ENCODE measurements at regions not wholly inside any gene's neighbourhood (a gene's known extent, or its start where the extent isn't known, plus 50 kb on each side); places are given as distances from the start of the nearest gene placed in this dataset.

GRCh38 chr9:91145496-91145895 is 216.2 kb downstream of the AUH start:
- Histone ChIP-seq H3K27me3 (ENCODE audit: control insufficient read depth, insufficient read depth, low read length) (no peaks in the 10 kb centered on the region), H3K4me1 (ENCODE audit: control insufficient read depth, insufficient read depth, low read length) (peaks cover 4% of the 10 kb centered on the region), H3K36me3 (ENCODE audit: control insufficient read depth, insufficient read depth, low read length) (no peaks in the 10 kb centered on the region), H3K9ac (ENCODE audit: low read length) (no peak overlapping the region), H3K27ac (ENCODE audit: low read depth, low read length) (no peak overlapping the region), H3K4me3 (ENCODE audit: low read length) (no peak overlapping the region)

- H3K4me3 ChIP-seq (ENCODE audit: low read length): no peak overlapping the region
- peaks cover 2% of the 10 kb centered on the region for H3K4me1 ChIP-seq (ENCODE audit: control insufficient read depth, insufficient read depth, low read length)
- no peak overlapping the region for H3K27ac ChIP-seq (ENCODE audit: low read depth, low read length)
- no peaks in the 10 kb centered on the region for H3K36me3 ChIP-seq (ENCODE audit: control insufficient read depth, insufficient read depth, low read length)
- no peaks in the 10 kb centered on the region for H3K27me3 ChIP-seq (ENCODE audit: control insufficient read depth, insufficient read depth, low read length)
- H3K9ac ChIP-seq (ENCODE audit: low read length): no peak overlapping the region
These were observed 215.2 kb downstream of the AUH start for GRCh38 chr9:91146391-91147019.

GRCh38 chr9:91147079-91147708 is 214.5 kb downstream of the AUH start:
- Histone ChIP-seq H3K27me3 (ENCODE audit: control insufficient read depth, insufficient read depth, low read length) (no peaks in the 10 kb centered on the region), H3K9ac (ENCODE audit: low read length) (no peak overlapping the region), H3K36me3 (ENCODE audit: control insufficient read depth, insufficient read depth, low read length) (no peaks in the 10 kb centered on the region), H3K27ac (ENCODE audit: low read depth, low read length) (no peak overlapping the region), H3K4me1 (ENCODE audit: control insufficient read depth, insufficient read depth, low read length) (no peaks in the 10 kb centered on the region), H3K4me3 (ENCODE audit: low read length) (no peak overlapping the region)

- H3K27me3 ChIP-seq (ENCODE audit: control insufficient read depth, insufficient read depth, low read length): no peaks in the 10 kb centered on the region
- no peak overlapping the region for H3K27ac ChIP-seq (ENCODE audit: low read depth, low read length)
- H3K9ac ChIP-seq (ENCODE audit: low read length): no peak overlapping the region
- no peaks in the 10 kb centered on the region for H3K4me1 ChIP-seq (ENCODE audit: control insufficient read depth, insufficient read depth, low read length)
- H3K36me3 ChIP-seq (ENCODE audit: control insufficient read depth, insufficient read depth, low read length): no peaks in the 10 kb centered on the region
- H3K4me3 ChIP-seq (ENCODE audit: low read length): no peak overlapping the region
These were observed 213.4 kb downstream of the AUH start for GRCh38 chr9:91148306-91148705.

GRCh38 chr9:91150273-91150997 is 211.3 kb downstream of the AUH start:
- Histone ChIP-seq H3K36me3 (ENCODE audit: control insufficient read depth, insufficient read depth, low read length) (no peaks in the 10 kb centered on the region), H3K4me3 (ENCODE audit: low read length) (no peak overlapping the region), H3K27ac (ENCODE audit: low read depth, low read length) (no peak overlapping the region), H3K27me3 (ENCODE audit: control insufficient read depth, insufficient read depth, low read length) (no peaks in the 10 kb centered on the region), H3K9ac (ENCODE audit: low read length) (no peak overlapping the region), H3K4me1 (ENCODE audit: control insufficient read depth, insufficient read depth, low read length) (no peaks in the 10 kb centered on the region)

GRCh38 chr9:91150998-91151717 is 210.6 kb downstream of the AUH start:
- Histone ChIP-seq H3K9ac (ENCODE audit: low read length) (no peak overlapping the region), H3K27me3 (ENCODE audit: control insufficient read depth, insufficient read depth, low read length) (no peaks in the 10 kb centered on the region), H3K36me3 (ENCODE audit: control insufficient read depth, insufficient read depth, low read length) (no peaks in the 10 kb centered on the region), H3K4me1 (ENCODE audit: control insufficient read depth, insufficient read depth, low read length) (no peaks in the 10 kb centered on the region), H3K27ac (ENCODE audit: low read depth, low read length) (no peak overlapping the region), H3K4me3 (ENCODE audit: low read length) (no peak overlapping the region)

- H3K4me3 ChIP-seq (ENCODE audit: low read length): no peak overlapping the region
- no peaks in the 10 kb centered on the region for H3K27me3 ChIP-seq (ENCODE audit: control insufficient read depth, insufficient read depth, low read length)
- H3K36me3 ChIP-seq (ENCODE audit: control insufficient read depth, insufficient read depth, low read length): no peaks in the 10 kb centered on the region
- no peaks in the 10 kb centered on the region for H3K4me1 ChIP-seq (ENCODE audit: control insufficient read depth, insufficient read depth, low read length)
- no peak overlapping the region for H3K9ac ChIP-seq (ENCODE audit: low read length)
- H3K27ac ChIP-seq (ENCODE audit: low read depth, low read length): no peak overlapping the region
These were observed 210.0 kb downstream of the AUH start for GRCh38 chr9:91151718-91152095.

GRCh38 chr9:91154686-91155085 is 207.0 kb downstream of the AUH start:
- H3K4me3 ChIP-seq (ENCODE audit: low read length): no peak overlapping the region
- H3K27ac ChIP-seq (ENCODE audit: low read depth, low read length): no peak overlapping the region
- H3K4me1 ChIP-seq (ENCODE audit: control insufficient read depth, insufficient read depth, low read length): no peaks in the 10 kb centered on the region
- H3K27me3 ChIP-seq (ENCODE audit: control insufficient read depth, insufficient read depth, low read length): no peaks in the 10 kb centered on the region
- no peaks in the 10 kb centered on the region for H3K36me3 ChIP-seq (ENCODE audit: control insufficient read depth, insufficient read depth, low read length)
- H3K9ac ChIP-seq (ENCODE audit: low read length): no peak overlapping the region

- Histone ChIP-seq H3K9ac (ENCODE audit: low read length) (no peak overlapping the region), H3K27ac (ENCODE audit: low read depth, low read length) (no peak overlapping the region), H3K36me3 (ENCODE audit: control insufficient read depth, insufficient read depth, low read length) (no peaks in the 10 kb centered on the region)
These were observed 206.5 kb downstream of the AUH start for GRCh38 chr9:91155181-91155580.

GRCh38 chr9:91155746-91156376 is 205.9 kb downstream of the AUH start:
- H3K27ac ChIP-seq (ENCODE audit: low read depth, low read length): no peak overlapping the region
- H3K4me3 ChIP-seq (ENCODE audit: low read length): no peak overlapping the region
- no peaks in the 10 kb centered on the region for H3K27me3 ChIP-seq (ENCODE audit: control insufficient read depth, insufficient read depth, low read length)
- no peaks in the 10 kb centered on the region for H3K4me1 ChIP-seq (ENCODE audit: control insufficient read depth, insufficient read depth, low read length)
- no peaks in the 10 kb centered on the region for H3K36me3 ChIP-seq (ENCODE audit: control insufficient read depth, insufficient read depth, low read length)
- no peak overlapping the region for H3K9ac ChIP-seq (ENCODE audit: low read length)

More at GRCh38 chr9:91155181-91155580, 206.5 kb downstream of the AUH start:
- Histone ChIP-seq H3K4me1 (ENCODE audit: control insufficient read depth, insufficient read depth, low read length) (no peaks in the 10 kb centered on the region), H3K4me3 (ENCODE audit: low read length) (no peak overlapping the region), H3K27me3 (ENCODE audit: control insufficient read depth, insufficient read depth, low read length) (no peaks in the 10 kb centered on the region)

- Histone ChIP-seq H3K4me3 (ENCODE audit: low read length) (no peak overlapping the region), H3K27me3 (ENCODE audit: control insufficient read depth, insufficient read depth, low read length) (no peaks in the 10 kb centered on the region), H3K36me3 (ENCODE audit: control insufficient read depth, insufficient read depth, low read length) (no peaks in the 10 kb centered on the region), H3K4me1 (ENCODE audit: control insufficient read depth, insufficient read depth, low read length) (no peaks in the 10 kb centered on the region), H3K27ac (ENCODE audit: low read depth, low read length) (no peak overlapping the region), H3K9ac (ENCODE audit: low read length) (no peak overlapping the region)
These were observed 205.1 kb downstream of the AUH start for GRCh38 chr9:91156451-91157234.
